ENCODE measurements at regions not wholly inside any gene's neighbourhood (a gene's known extent, or its start where the extent isn't known, plus 50 kb on each side); places are given as distances from the start of the nearest gene placed in this dataset.

DNA sequence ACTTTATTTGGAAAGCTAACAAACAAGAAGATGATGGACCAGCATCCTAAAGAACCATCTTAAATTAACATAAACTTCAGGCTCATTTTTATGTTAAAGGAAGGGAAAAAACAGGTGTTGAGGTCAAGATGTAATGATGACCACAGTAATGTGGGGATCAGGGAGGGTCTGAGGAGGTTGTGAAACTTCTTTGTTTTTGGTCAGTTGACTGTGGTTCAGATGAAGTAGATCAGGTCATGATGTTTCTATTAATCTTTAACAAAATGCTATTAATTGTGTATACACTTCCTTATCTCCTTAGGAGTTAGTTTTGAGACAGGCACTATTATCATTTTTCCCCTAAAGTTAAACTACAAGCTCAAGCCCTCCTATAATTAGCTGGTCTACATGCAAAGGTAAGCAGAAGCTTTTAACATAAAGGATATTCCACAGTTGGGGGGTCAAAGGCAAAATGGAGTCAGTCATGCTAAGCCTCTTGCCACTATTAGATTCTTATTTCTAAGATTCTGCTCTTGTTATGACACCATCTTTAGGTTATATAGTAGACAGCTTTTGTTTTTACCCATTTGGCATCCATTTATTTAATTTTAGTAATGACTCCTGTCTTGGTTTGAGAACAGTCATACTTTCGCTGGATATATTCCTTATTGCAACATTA lies 800.1 kb upstream of the PCDH9 start:
- TF ChIP-seq, protein P1, sequence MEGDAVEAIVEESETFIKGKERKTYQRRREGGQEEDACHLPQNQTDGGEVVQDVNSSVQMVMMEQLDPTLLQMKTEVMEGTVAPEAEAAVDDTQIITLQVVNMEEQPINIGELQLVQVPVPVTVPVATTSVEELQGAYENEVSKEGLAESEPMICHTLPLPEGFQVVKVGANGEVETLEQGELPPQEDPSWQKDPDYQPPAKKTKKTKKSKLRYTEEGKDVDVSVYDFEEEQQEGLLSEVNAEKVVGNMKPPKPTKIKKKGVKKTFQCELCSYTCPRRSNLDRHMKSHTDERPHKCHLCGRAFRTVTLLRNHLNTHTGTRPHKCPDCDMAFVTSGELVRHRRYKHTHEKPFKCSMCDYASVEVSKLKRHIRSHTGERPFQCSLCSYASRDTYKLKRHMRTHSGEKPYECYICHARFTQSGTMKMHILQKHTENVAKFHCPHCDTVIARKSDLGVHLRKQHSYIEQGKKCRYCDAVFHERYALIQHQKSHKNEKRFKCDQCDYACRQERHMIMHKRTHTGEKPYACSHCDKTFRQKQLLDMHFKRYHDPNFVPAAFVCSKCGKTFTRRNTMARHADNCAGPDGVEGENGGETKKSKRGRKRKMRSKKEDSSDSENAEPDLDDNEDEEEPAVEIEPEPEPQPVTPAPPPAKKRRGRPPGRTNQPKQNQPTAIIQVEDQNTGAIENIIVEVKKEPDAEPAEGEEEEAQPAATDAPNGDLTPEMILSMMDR (IDR thresholded peaks at IDR 0.05): no peak
- no peak for TF ChIP-seq POLR2AphosphoS5 (IDR thresholded peaks at IDR 0.05; ENCODE audit: low read depth, low read length)
- TF ChIP-seq TCF7L2 (IDR thresholded peaks at IDR 0.05; ENCODE audit: low read depth, low read length): no peak
- TF ChIP-seq, protein P2, sequence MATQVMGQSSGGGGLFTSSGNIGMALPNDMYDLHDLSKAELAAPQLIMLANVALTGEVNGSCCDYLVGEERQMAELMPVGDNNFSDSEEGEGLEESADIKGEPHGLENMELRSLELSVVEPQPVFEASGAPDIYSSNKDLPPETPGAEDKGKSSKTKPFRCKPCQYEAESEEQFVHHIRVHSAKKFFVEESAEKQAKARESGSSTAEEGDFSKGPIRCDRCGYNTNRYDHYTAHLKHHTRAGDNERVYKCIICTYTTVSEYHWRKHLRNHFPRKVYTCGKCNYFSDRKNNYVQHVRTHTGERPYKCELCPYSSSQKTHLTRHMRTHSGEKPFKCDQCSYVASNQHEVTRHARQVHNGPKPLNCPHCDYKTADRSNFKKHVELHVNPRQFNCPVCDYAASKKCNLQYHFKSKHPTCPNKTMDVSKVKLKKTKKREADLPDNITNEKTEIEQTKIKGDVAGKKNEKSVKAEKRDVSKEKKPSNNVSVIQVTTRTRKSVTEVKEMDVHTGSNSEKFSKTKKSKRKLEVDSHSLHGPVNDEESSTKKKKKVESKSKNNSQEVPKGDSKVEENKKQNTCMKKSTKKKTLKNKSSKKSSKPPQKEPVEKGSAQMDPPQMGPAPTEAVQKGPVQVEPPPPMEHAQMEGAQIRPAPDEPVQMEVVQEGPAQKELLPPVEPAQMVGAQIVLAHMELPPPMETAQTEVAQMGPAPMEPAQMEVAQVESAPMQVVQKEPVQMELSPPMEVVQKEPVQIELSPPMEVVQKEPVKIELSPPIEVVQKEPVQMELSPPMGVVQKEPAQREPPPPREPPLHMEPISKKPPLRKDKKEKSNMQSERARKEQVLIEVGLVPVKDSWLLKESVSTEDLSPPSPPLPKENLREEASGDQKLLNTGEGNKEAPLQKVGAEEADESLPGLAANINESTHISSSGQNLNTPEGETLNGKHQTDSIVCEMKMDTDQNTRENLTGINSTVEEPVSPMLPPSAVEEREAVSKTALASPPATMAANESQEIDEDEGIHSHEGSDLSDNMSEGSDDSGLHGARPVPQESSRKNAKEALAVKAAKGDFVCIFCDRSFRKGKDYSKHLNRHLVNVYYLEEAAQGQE (IDR thresholded peaks at IDR 0.05; ENCODE audit: insufficient read depth in 1 of 2, low read depth in 2 of 2, low read length in 1 of 2): no peak
- no peak for TF ChIP-seq SIN3A (IDR thresholded peaks at IDR 0.05; ENCODE audit: borderline replicate concordance, insufficient read depth, low read depth, low read length)
